NB4 (cell line): ENCODE measurements at regions not wholly inside any gene's neighbourhood (a gene's known extent, or its start where the extent isn't known, plus 50 kb on each side); places are given as distances from the start of the nearest gene placed in this dataset.

ENCODE experiments used
- DNase-seq: peaks from one replicate; pipeline ENCODE4 v3.0.0; 2010; ENCODE audit warnings: low read depth
- H3K4me3 ChIP-seq: one replicate; pipeline ENCODE4 v1.5.1; 2011; ENCODE audit warnings: mild to moderate bottlenecking, low read depth, low read length, moderate library complexity
- MYC ChIP-seq: IDR thresholded peaks from 2 replicates; pipeline ENCODE4 v1.6.1; 2011; ENCODE audit warnings: low read depth, low read length
- POLR2A ChIP-seq: IDR thresholded peaks from 2 replicates; pipeline ENCODE4 v1.6.1; 2011; ENCODE audit warnings: mild to moderate bottlenecking; ENCODE audit not compliant: insufficient read length; ENCODE audit errors: extremely low read depth
- TF ChIP-seq, protein P1 (sequence below): IDR thresholded peaks from 2 replicates; pipeline ENCODE4 v1.6.1; 2011; ENCODE audit warnings: low read depth, low read length
- TF ChIP-seq, protein P2 (sequence below): IDR thresholded peaks from one replicate; pipeline ENCODE4 v1.5.1; 2012; ENCODE audit warnings: low read depth, low read length

DNA sequence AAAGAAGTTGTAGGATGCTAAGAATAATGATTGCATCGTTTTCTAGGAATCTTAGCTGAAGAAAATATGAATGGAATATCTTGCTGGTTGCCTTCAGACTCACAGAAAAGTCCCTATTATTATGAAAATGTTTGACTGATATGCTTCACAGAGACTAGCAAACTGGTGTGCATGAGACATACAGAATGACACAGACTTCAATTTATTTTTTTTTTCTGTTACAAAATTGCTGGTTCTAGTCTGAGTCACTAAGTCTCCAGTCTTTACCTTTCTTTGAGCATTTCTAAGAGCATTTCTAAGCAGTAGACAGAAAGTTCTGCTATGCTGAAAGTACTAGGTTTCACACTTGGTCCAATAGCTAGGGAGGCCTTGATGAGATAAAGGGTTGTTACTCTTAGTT lies 377.6 kb upstream of the ATP2B1 start:
- no peak for TF ChIP-seq MYC
- no peak for TF ChIP-seq POLR2A
- TF ChIP-seq, protein P1, sequence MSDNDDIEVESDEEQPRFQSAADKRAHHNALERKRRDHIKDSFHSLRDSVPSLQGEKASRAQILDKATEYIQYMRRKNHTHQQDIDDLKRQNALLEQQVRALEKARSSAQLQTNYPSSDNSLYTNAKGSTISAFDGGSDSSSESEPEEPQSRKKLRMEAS = no peak
- TF ChIP-seq, protein P2, sequence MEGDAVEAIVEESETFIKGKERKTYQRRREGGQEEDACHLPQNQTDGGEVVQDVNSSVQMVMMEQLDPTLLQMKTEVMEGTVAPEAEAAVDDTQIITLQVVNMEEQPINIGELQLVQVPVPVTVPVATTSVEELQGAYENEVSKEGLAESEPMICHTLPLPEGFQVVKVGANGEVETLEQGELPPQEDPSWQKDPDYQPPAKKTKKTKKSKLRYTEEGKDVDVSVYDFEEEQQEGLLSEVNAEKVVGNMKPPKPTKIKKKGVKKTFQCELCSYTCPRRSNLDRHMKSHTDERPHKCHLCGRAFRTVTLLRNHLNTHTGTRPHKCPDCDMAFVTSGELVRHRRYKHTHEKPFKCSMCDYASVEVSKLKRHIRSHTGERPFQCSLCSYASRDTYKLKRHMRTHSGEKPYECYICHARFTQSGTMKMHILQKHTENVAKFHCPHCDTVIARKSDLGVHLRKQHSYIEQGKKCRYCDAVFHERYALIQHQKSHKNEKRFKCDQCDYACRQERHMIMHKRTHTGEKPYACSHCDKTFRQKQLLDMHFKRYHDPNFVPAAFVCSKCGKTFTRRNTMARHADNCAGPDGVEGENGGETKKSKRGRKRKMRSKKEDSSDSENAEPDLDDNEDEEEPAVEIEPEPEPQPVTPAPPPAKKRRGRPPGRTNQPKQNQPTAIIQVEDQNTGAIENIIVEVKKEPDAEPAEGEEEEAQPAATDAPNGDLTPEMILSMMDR = no peak
- H3K4me3 ChIP-seq = no peak overlapping the region
- no peak for DNase-seq

DNA sequence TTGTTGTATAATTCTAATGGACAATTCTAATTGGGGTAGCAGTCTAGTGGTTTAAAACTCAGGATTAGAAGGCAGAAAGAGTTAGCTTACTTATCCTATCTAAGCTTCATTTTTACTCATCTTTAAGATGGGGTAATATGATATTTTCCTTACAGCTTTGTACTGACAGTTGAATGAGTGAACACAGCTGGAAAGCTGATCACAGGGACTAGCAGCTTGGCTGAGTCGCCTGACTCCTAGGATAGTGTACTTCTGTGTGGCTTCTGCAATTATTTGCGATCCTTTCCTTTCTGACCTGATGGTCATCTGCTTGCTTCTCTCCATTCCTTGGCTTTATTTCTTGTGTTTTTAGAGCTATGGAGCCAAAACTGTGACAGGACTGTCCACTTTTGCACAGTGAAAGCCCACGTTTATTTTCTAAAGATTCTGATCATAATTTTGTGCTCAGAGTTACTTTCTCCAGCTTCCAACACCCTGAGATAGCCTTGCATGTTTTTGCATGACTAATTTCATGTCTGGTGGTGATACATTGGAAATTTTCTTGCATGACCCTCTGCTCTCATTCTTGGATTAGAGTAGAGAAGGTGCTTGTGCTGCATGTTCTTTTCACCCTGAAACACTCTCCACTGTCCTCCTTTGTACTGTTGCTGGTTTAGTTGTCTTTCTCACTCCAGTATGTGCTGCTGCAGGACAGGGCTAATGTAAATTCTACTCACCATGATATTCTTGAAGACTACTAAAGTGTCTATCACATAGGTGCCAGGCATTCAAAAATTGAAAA lies 377.0 kb upstream of the ATP2B1 start:
- DNase-seq = no peak
- no peak for TF ChIP-seq POLR2A
- no peak for TF ChIP-seq MYC
- TF ChIP-seq, protein P1 = no peak
- TF ChIP-seq, protein P2 = no peak

DNA sequence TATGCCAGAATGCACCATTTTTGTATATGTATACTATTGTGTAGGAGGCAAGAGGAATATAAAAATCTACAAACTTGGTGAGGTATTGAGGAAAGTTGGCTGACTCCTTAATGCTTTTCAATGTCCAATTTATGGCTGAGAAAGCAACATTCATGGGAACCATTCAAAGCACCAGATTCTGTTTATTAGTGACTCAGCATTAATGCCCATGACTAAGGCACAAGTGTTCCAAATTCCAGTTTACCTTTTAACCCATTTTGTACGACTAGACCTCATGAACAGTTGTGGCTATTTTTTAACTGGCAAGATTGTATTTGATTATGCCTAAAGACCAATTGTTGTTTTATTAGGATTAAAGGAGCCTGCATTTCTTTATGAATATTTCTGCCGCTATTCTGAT lies 375.4 kb upstream of the ATP2B1 start:
- DNase-seq = no peak

More for the DNA sequence above, 377.0 kb upstream of the ATP2B1 start:
- H3K4me3 ChIP-seq = no peak overlapping the region

DNA sequence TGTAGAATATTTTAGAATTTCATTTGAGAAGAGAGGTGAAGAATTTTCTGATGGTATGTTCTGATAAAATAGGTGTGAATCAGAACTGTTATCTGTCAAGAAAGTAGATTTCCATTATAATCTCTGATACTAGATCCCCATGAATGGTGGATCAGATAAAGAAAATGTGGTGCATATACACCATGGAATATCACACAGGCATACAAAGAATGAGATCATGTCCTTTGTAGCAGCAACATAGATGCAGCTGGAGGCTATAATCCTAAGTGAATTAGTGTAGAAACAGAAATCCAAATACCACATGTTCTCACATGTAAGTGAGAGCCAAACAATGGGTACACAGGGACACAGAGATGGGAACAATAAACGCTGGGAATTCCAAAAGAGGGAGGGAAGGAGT lies 372.0 kb upstream of the ATP2B1 start:
- TF ChIP-seq, protein P2 = no peak
- TF ChIP-seq, protein P1 = no peak
- TF ChIP-seq MYC = no peak
- no peak for TF ChIP-seq POLR2A
- no peak overlapping the region for H3K4me3 ChIP-seq
- no peak for DNase-seq

More for the DNA sequence above, 375.4 kb upstream of the ATP2B1 start:
- H3K4me3 ChIP-seq = no peak overlapping the region
- TF ChIP-seq POLR2A = no peak
- no peak for TF ChIP-seq MYC
- TF ChIP-seq, protein P1 = no peak
- TF ChIP-seq, protein P2 = no peak

DNA sequence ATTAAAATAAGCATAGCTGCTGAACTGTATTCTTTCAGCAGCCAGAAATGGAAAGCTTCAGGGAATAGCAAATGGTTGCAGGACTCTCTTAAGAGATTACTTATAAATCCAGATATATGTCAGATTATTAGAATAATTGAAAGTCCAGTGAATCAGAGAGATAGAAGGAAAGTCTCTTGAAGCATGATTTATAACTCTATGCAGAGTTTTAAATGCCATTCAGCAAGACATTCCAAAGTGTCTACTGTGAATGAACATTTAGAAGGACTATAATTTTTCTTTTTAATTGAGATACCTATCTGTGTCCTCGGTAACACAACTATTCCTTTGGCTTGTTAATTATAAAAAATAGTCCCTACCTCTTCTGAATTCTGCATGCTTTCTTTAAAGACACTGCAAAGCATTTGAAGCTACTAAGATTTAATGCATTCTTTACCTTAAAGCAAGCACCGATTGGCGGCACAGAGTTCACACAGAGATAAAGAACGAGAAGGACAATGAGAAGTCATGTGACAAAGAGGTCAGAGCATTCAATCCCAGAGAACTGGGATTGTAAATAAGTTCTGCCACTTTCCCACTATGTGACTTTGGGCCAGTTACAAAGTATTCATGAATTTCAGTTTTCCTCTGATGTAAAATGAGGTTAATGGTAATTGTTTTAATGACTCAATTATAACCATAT lies 371.0 kb upstream of the ATP2B1 start:
- no peak for DNase-seq
- no peak overlapping the region for H3K4me3 ChIP-seq
- TF ChIP-seq, protein P1 = no peak
- TF ChIP-seq POLR2A (no peak), MYC (no peak)
- TF ChIP-seq, protein P2 = no peak
